ENCODE measurements at regions not wholly inside any gene's neighbourhood (a gene's known extent, or its start where the extent isn't known, plus 50 kb on each side); places are given as distances from the start of the nearest gene placed in this dataset.

DNA sequence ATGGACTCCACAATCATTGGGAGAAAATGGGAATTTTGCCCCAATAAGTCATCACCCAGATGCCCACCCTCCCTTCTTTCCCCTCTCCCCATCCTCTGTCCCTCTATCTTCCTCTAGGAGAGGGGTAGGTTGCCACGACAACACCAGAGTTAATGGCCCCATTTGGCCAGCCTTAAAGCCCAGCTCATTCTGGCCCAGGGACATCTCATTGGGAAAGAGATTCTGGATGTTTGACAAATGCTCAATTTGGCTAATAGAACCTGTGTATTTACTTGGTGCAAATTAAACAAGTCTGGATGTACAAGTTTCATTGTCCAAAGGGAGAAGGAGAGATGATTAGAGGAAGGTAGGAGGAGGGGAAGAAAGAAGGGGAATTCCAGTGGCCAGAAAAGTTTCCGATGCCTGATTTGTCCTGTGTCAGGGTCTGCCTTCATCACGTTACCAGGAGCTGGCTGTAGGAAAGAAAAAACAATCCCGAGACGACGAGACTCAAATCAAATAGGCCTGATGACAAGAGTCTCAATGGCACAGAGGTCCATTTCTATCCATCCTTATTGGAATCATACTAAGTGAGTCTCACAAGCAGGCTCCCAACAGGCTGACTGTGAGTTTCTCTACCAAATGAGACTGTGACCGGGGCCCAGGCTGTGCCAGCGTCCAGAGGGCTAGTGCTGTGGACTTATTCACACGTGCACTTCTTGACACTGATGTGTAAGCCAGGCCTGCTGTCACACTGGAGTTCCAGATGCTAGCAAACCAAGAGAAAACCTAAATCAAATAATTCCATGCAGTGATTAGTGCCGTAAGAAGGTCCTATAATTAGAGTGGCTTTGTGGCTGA, 265.2 kb upstream of the APCDD1 start:
- dilution Hi-C loops (cut with HindIII; ENCODE audit: low sequenced_read_pairs, unreplicated experiment): no loop called here
- Histone ChIP-seq H2BK5ac (ENCODE audit: low read depth, low read length, poor library complexity, severe bottlenecking) (no peak overlapping the region), H4K20me1 (ENCODE audit: insufficient read depth, low read length) (no peaks in the 10 kb centered on the region), H3K9me3 (ENCODE audit: control insufficient read depth, insufficient read depth, low read length) (no peaks in the 10 kb centered on the region), H2BK20ac (ENCODE audit: low read depth, low read length) (no peak overlapping the region), H3K4ac (ENCODE audit: low read depth, low read length) (no peak overlapping the region), H2AK5ac (ENCODE audit: low read depth, low read length) (no peak overlapping the region), H3K14ac (replicated peaks; ENCODE audit: low read depth, low read length) (no peak overlapping the region), H3K18ac (ENCODE audit: low read depth, low read length) (no peak overlapping the region), H2AK9ac (replicated peaks; ENCODE audit: low read depth, low read length, poor library complexity) (no peak overlapping the region), H3K9ac (ENCODE audit: low read depth, low read length) (no peak overlapping the region), H3K4me2 (ENCODE audit: low read depth, low read length) (no peak overlapping the region), H2BK120ac (ENCODE audit: low read depth, low read length) (no peak overlapping the region), H4K8ac (ENCODE audit: low read depth in 2 of 2, low read length in 2 of 2) (no peak overlapping the region), H3K4me1 (ENCODE audit: control insufficient read depth, insufficient read depth, low read length) (no peaks in the 10 kb centered on the region; the same call in 1 of the 2 replicates), H2AFZ (replicated peaks; ENCODE audit: low read length, poor library complexity) (no peak overlapping the region), H3K4me3 (ENCODE audit: insufficient read depth, low read depth, low read length) (no peak overlapping the region), H3K9me1 (ENCODE audit: insufficient read depth, low read length) (no peaks in the 10 kb centered on the region), H3K79me1 (ENCODE audit: low read depth in 1 of 2, low read length in 2 of 2) (no peaks in the 10 kb centered on the region), H3K36me3 (ENCODE audit: control insufficient read depth, insufficient read depth, low read length) (no peaks in the 10 kb centered on the region), H2BK15ac (ENCODE audit: low read depth, low read length) (no peak overlapping the region), H4K5ac (ENCODE audit: low read depth, low read length) (no peak overlapping the region), H3K23ac (ENCODE audit: low read depth, low read length) (no peak overlapping the region), H4K91ac (ENCODE audit: insufficient read depth, low read depth, low read length) (no peak overlapping the region), H3K27me3 (ENCODE audit: control insufficient read depth, insufficient read depth, low read length) (no peaks in the 10 kb centered on the region; the same call in 1 of the 2 replicates), H3K56ac (ENCODE audit: extremely low read depth, insufficient read depth, low read length) (no peak overlapping the region), H3K27ac (ENCODE audit: insufficient read depth, low read length) (no peak overlapping the region)
- DNase-seq (no peak), ATAC-seq (ENCODE audit: low read depth) (no peak)
- CTCF ChIA-PET: no interaction called here
- POLR2A ChIA-PET (ENCODE audit: unreplicated experiment): no interaction called here
- 90% methylated on average over 4 of the region's 10 CpGs; no CpG with 5 or more reads in 1 of the 2 experiments for WGBS, 2 experiments (ENCODE audit: extremely low coverage in 2 of 2, insufficient read length in 1 of 2)
- intact Hi-C loops (cut with micrococcal nuclease): no loop called here
- BruUV-seq (replicated peaks): no TSS peak
- TF ChIP-seq BHLHE40 (IDR thresholded peaks at IDR 0.05; ENCODE audit: low read depth, low read length): no peak
- TF ChIP-seq MXI1 (IDR thresholded peaks at IDR 0.05; ENCODE audit: borderline replicate concordance, low read depth, low read length): no peak
- no peak for TF ChIP-seq CHD1 (IDR thresholded peaks at IDR 0.05; ENCODE audit: low read depth, low read length)
- TF ChIP-seq RAD21 (IDR thresholded peaks at IDR 0.05; ENCODE audit: low read length): no peak
- TF ChIP-seq RFX5 (IDR thresholded peaks at IDR 0.05; ENCODE audit: low read depth, low read length): no peak
- no peak for TF ChIP-seq POLR2A (IDR thresholded peaks at IDR 0.05; ENCODE audit: low read depth, low read length)
- no peak for TF ChIP-seq MAFK (IDR thresholded peaks at IDR 0.05; ENCODE audit: low read depth, low read length)
- TF ChIP-seq, protein P1, sequence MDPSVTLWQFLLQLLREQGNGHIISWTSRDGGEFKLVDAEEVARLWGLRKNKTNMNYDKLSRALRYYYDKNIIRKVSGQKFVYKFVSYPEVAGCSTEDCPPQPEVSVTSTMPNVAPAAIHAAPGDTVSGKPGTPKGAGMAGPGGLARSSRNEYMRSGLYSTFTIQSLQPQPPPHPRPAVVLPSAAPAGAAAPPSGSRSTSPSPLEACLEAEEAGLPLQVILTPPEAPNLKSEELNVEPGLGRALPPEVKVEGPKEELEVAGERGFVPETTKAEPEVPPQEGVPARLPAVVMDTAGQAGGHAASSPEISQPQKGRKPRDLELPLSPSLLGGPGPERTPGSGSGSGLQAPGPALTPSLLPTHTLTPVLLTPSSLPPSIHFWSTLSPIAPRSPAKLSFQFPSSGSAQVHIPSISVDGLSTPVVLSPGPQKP (IDR thresholded peaks at IDR 0.05; ENCODE audit: borderline replicate concordance, low read depth, low read length): no peak
- TF ChIP-seq RCOR1 (IDR thresholded peaks at IDR 0.05; ENCODE audit: insufficient replicate concordance, low read length): no peak
- TF ChIP-seq FOS (IDR thresholded peaks at IDR 0.05; ENCODE audit: low read depth, low read length): no peak
- no peak for TF ChIP-seq NFE2L2 (IDR thresholded peaks at IDR 0.05; ENCODE audit: low read depth, low read length)
- TF ChIP-seq, protein P2, sequence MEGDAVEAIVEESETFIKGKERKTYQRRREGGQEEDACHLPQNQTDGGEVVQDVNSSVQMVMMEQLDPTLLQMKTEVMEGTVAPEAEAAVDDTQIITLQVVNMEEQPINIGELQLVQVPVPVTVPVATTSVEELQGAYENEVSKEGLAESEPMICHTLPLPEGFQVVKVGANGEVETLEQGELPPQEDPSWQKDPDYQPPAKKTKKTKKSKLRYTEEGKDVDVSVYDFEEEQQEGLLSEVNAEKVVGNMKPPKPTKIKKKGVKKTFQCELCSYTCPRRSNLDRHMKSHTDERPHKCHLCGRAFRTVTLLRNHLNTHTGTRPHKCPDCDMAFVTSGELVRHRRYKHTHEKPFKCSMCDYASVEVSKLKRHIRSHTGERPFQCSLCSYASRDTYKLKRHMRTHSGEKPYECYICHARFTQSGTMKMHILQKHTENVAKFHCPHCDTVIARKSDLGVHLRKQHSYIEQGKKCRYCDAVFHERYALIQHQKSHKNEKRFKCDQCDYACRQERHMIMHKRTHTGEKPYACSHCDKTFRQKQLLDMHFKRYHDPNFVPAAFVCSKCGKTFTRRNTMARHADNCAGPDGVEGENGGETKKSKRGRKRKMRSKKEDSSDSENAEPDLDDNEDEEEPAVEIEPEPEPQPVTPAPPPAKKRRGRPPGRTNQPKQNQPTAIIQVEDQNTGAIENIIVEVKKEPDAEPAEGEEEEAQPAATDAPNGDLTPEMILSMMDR (conservative IDR thresholded peaks at IDR 0.05; ENCODE audit: low read depth, low read length): no peak
- TF ChIP-seq, protein P3, sequence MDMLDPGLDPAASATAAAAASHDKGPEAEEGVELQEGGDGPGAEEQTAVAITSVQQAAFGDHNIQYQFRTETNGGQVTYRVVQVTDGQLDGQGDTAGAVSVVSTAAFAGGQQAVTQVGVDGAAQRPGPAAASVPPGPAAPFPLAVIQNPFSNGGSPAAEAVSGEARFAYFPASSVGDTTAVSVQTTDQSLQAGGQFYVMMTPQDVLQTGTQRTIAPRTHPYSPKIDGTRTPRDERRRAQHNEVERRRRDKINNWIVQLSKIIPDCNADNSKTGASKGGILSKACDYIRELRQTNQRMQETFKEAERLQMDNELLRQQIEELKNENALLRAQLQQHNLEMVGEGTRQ (IDR thresholded peaks at IDR 0.05; ENCODE audit: low read depth, low read length): no peak
- no peak for TF ChIP-seq SMC3 (IDR thresholded peaks at IDR 0.05; ENCODE audit: low read depth, low read length)
- TF ChIP-seq CEBPB (IDR thresholded peaks at IDR 0.05; ENCODE audit: low read depth, low read length): no peak
- TF ChIP-seq MAZ (IDR thresholded peaks at IDR 0.05; ENCODE audit: borderline replicate concordance, low read depth, low read length): no peak
- in situ Hi-C loops (cut with MboI; ENCODE audit: low sequenced_read_pairs): no loop called here

Data from IMR-90 (cell line).